Thyroid gland (tissue), 4 donors: ENCODE measurements at regions not wholly inside any gene's neighbourhood (a gene's known extent, or its start where the extent isn't known, plus 50 kb on each side); places are given as distances from the start of the nearest gene placed in this dataset.

Experiments
- CTCF ChIP-seq, 6 experiments: fragments of 200-600 bp in 3 of 6; fragments of 450-650 bp in 3 of 6; sonication (generic) in 3 of 6; IDR thresholded peaks; one replicate each; pipeline ENCODE4 v1.5.1; 2016 to 2019; ENCODE audit warnings: antibody characterized with exemption in 6 of 6, mild to moderate bottlenecking in 2 of 6, inconsistent platforms in 1 of 6, moderate library complexity in 1 of 6
- POLR2A ChIP-seq, 2 donors: fragments of 450-650 bp; IDR thresholded peaks; one replicate each; pipeline ENCODE4 v1.6.1; 2017; ENCODE audit warnings: antibody characterized with exemption in 2 of 2, mild to moderate bottlenecking in 2 of 2, moderate library complexity in 1 of 2

GRCh38 chr1:72804541-72804940 is 522.2 kb upstream of the NEGR1 start:
- no peak for TF ChIP-seq CTCF (IDR thresholded peaks at IDR 0.05)
- no peak for TF ChIP-seq POLR2A (IDR thresholded peaks at IDR 0.05)
